ENCODE measurements at regions not wholly inside any gene's neighbourhood (a gene's known extent, or its start where the extent isn't known, plus 50 kb on each side); places are given as distances from the start of the nearest gene placed in this dataset.

DNA sequence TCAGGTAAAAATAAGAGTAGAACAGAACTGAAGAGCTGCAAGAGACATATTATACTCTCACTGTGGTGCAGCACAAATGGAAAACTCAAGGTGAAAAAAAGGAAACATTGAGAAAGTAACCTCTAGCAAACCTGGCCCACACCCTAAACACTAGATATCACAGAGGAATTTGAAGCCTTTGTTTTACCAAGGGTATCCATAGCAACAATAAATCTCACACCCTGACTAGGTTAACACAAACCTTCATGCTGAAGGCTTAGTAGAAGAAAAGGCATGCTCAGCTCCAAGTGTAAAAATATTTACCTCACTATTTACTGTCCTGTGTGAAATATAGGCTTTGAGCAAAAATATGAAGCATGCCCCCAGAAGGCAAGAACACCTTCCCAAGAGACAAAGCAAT lies 61.9 kb upstream of the TAB3 start:
- no peak for DNase-seq (ENCODE audit: low read depth)

DNA sequence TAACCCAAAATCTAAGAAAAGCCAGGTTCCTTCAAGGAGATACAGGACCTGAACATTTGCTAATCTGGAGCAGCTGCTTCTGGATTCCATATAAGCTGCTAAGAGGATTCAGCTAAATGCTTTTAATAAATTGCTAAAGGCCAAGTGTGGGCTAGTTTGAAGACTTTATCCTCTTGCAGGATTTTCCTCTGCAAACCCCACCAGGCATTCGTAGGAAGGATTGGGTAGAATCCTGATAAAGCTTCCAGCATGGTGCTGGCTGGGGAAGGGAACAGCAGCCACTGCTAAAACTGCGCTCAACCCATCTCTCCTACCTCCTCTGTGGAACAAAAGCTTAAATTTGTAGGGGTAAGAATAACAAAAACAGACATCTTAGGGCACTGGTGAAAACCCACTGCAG lies 61.3 kb upstream of the TAB3 start:
- DNase-seq (ENCODE audit: low read depth), result no peak

GRCh38 chrX:30949554-30949953 lies 60.5 kb upstream of the TAB3 start:
- DNase-seq (ENCODE audit: low read depth), result no peak

DNA sequence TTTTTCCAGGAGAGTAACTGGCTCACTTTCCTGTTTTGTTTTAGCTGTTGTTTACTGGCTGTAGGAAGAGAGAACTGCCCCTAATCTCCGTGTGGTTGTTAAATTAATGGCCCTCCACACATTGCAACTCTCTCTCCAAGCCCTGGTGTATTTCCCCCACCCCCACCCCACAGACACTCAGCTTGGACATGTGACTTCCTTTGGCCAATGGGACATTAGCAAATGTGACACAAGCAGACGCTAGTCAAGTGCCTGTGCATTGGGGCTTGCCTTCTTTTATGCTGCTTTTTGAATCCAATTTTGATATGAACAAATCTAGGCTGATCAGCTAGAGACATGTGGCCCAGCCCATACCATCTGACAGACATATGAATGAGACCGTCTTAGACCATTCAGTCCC lies 59.6 kb upstream of the TAB3 start:
- no peak for DNase-seq (ENCODE audit: low read depth)

- no peak for DNase-seq (ENCODE audit: low read depth)
These were observed 59.0 kb upstream of the TAB3 start for GRCh38 chrX:30948051-30948450.

- no peak for DNase-seq (ENCODE audit: low read depth)
These were observed 54.9 kb upstream of the TAB3 start for GRCh38 chrX:30943984-30944383.

DNA sequence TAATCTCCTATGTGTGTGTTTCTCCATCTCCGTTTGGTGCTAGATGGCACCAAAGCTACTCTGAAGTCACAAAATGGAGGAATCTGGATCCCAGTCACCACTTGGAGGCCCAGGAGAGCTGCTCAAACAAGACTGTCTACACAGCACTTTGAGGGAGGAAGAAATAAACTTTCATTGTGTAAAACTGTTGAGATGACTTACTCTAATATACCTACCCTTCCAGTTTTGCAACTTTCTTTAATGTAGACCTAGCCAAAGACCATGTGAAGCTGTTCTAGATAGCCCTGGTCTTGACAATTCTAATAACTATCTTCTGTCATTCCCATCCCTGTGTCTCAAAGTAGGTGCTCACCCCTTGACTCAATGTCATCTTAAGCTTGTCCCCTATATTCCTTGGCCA lies 52.8 kb upstream of the TAB3 start:
- no peak for DNase-seq (ENCODE audit: low read depth)

DNA sequence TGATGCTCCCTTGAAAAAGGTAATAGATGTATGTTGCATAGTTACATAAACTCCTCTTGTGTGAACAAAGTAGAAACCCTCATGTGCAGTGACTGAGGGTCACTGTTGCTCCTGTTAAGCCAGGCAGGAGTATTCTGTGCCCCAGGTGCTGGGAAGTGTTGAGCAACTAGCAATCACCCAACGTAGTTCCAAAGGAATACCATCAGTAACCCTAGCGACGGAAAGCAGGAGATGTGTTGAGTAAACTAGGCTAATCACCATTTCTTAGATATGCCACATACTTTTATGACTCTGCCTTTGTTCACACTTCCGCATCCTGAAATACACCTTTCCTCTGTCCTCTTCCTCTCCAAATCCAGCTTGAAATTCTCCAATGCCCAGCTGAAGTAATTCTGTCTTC lies 50.9 kb upstream of the TAB3 start:
- no peak for DNase-seq (ENCODE audit: low read depth)
